ENCODE measurements at regions not wholly inside any gene's neighbourhood (a gene's known extent, or its start where the extent isn't known, plus 50 kb on each side); places are given as distances from the start of the nearest gene placed in this dataset.
"Not testable (repeated sequence)": the region's sequence is repeated elsewhere in the genome, so short reads cannot be mapped to it uniquely, and the experiment has no call there.

GRCh38 chr18:2244641-2245040, 326.7 kb downstream of the METTL4 start:
- TF ChIP-seq, protein P1, sequence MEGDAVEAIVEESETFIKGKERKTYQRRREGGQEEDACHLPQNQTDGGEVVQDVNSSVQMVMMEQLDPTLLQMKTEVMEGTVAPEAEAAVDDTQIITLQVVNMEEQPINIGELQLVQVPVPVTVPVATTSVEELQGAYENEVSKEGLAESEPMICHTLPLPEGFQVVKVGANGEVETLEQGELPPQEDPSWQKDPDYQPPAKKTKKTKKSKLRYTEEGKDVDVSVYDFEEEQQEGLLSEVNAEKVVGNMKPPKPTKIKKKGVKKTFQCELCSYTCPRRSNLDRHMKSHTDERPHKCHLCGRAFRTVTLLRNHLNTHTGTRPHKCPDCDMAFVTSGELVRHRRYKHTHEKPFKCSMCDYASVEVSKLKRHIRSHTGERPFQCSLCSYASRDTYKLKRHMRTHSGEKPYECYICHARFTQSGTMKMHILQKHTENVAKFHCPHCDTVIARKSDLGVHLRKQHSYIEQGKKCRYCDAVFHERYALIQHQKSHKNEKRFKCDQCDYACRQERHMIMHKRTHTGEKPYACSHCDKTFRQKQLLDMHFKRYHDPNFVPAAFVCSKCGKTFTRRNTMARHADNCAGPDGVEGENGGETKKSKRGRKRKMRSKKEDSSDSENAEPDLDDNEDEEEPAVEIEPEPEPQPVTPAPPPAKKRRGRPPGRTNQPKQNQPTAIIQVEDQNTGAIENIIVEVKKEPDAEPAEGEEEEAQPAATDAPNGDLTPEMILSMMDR (IDR thresholded peaks at IDR 0.05; ENCODE audit: low read depth, low read length): no peak
- TF ChIP-seq EZH2phosphoT487 (IDR thresholded peaks at IDR 0.05; ENCODE audit: low read depth): no peak
- H3K36me3 ChIP-seq (replicated peaks; ENCODE audit: low read depth, low read length): no peaks in the 10 kb centered on the region
- H3K27ac ChIP-seq (ENCODE audit: low read length): no peak overlapping the region
- H3K9ac ChIP-seq (ENCODE audit: low read length): no peak overlapping the region
- no peaks in the 10 kb centered on the region for H3K4me1 ChIP-seq (ENCODE audit: low read length)
- H3K79me2 ChIP-seq (ENCODE audit: low read length): no peaks in the 10 kb centered on the region
- H3K9me3 ChIP-seq (ENCODE audit: insufficient read depth, low read length): no peaks in the 10 kb centered on the region
- no peak overlapping the region for H3K4me3 ChIP-seq (ENCODE audit: low read length)
- H3K27me3 ChIP-seq (ENCODE audit: low read depth, low read length): peaks cover 13% of the 10 kb centered on the region
- no peak overlapping the region for H2AFZ ChIP-seq (ENCODE audit: low read depth, low read length)
- H3K4me2 ChIP-seq (ENCODE audit: low read length): no peak overlapping the region
- H4K20me1 ChIP-seq (ENCODE audit: insufficient read depth, low read length): no peaks in the 10 kb centered on the region

DNA sequence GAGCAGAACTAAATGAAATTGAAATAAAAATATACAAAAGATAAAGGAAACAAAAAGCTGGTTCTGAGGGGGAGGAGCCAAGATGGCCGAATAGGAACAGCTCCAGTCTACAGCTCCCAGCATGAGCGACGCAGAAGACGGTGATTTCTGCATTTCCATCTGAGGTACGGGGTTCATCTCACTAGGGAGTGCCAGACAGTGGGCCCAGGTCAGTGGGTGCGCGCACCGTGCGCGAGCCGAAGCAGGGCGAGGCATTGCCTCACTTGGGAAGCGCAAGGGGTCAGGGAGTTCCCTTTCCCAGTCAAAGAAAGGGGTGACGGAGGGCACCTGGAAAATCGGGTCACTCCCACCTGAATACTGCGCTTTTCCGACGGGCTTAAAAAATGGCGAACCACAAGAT, 324.2 kb downstream of the METTL4 start:
- H3K4me3 ChIP-seq (ENCODE audit: low read length); H3K79me2 ChIP-seq (ENCODE audit: low read length); H3K9ac ChIP-seq (ENCODE audit: low read length); H2AFZ ChIP-seq (ENCODE audit: low read depth, low read length); H3K36me3 ChIP-seq (replicated peaks; ENCODE audit: low read depth, low read length); H3K4me1 ChIP-seq (ENCODE audit: low read length); H3K27ac ChIP-seq (ENCODE audit: low read length); H3K4me2 ChIP-seq (ENCODE audit: low read length); H3K27me3 ChIP-seq (ENCODE audit: low read depth, low read length); H3K9me3 ChIP-seq (ENCODE audit: insufficient read depth, low read length); H4K20me1 ChIP-seq (ENCODE audit: insufficient read depth, low read length): not testable (repeated sequence)

GRCh38 chr18:2254977-2255376, 316.3 kb downstream of the METTL4 start:
- Histone ChIP-seq H3K79me2 (ENCODE audit: low read length) (no peaks in the 10 kb centered on the region), H3K4me2 (ENCODE audit: low read length) (no peak overlapping the region), H3K4me1 (ENCODE audit: low read length) (no peaks in the 10 kb centered on the region), H4K20me1 (ENCODE audit: insufficient read depth, low read length) (no peaks in the 10 kb centered on the region), H3K4me3 (ENCODE audit: low read length) (no peak overlapping the region), H3K9ac (ENCODE audit: low read length) (no peak overlapping the region), H3K27me3 (ENCODE audit: low read depth, low read length) (no peaks in the 10 kb centered on the region), H3K9me3 (ENCODE audit: insufficient read depth, low read length) (no peaks in the 10 kb centered on the region), H3K27ac (ENCODE audit: low read length) (no peak overlapping the region), H3K36me3 (replicated peaks; ENCODE audit: low read depth, low read length) (no peaks in the 10 kb centered on the region), H2AFZ (ENCODE audit: low read depth, low read length) (no peak overlapping the region)
- TF ChIP-seq EZH2phosphoT487 (IDR thresholded peaks at IDR 0.05; ENCODE audit: low read depth): no peak
- TF ChIP-seq, protein P1 (IDR thresholded peaks at IDR 0.05; ENCODE audit: low read depth, low read length): no peak

- Histone ChIP-seq H3K4me1 (ENCODE audit: low read length) (no peaks in the 10 kb centered on the region), H3K27ac (ENCODE audit: low read length) (no peak overlapping the region), H3K9ac (ENCODE audit: low read length) (no peak overlapping the region), H3K9me3 (ENCODE audit: insufficient read depth, low read length) (no peaks in the 10 kb centered on the region), H3K36me3 (replicated peaks; ENCODE audit: low read depth, low read length) (no peaks in the 10 kb centered on the region), H2AFZ (ENCODE audit: low read depth, low read length) (no peak overlapping the region), H3K4me2 (ENCODE audit: low read length) (no peak overlapping the region), H3K79me2 (ENCODE audit: low read length) (no peaks in the 10 kb centered on the region), H3K27me3 (ENCODE audit: low read depth, low read length) (no peaks in the 10 kb centered on the region), H3K4me3 (ENCODE audit: low read length) (no peak overlapping the region), H4K20me1 (ENCODE audit: insufficient read depth, low read length) (no peaks in the 10 kb centered on the region)
- no peak for TF ChIP-seq EZH2phosphoT487 (IDR thresholded peaks at IDR 0.05; ENCODE audit: low read depth)
- TF ChIP-seq, protein P1 (IDR thresholded peaks at IDR 0.05; ENCODE audit: low read depth, low read length): no peak
Observed at GRCh38 chr18:2256577-2256976, 314.7 kb downstream of the METTL4 start.

- Histone ChIP-seq H3K4me2 (ENCODE audit: low read length) (no peak overlapping the region), H3K9me3 (ENCODE audit: insufficient read depth, low read length) (no peaks in the 10 kb centered on the region), H3K4me3 (ENCODE audit: low read length) (no peak overlapping the region), H3K79me2 (ENCODE audit: low read length) (no peaks in the 10 kb centered on the region), H4K20me1 (ENCODE audit: insufficient read depth, low read length) (no peaks in the 10 kb centered on the region), H3K27me3 (ENCODE audit: low read depth, low read length) (no peaks in the 10 kb centered on the region), H3K27ac (ENCODE audit: low read length) (no peak overlapping the region), H3K4me1 (ENCODE audit: low read length) (no peaks in the 10 kb centered on the region), H3K9ac (ENCODE audit: low read length) (no peak overlapping the region), H2AFZ (ENCODE audit: low read depth, low read length) (no peak overlapping the region), H3K36me3 (replicated peaks; ENCODE audit: low read depth, low read length) (no peaks in the 10 kb centered on the region)
- no peak for TF ChIP-seq EZH2phosphoT487 (IDR thresholded peaks at IDR 0.05; ENCODE audit: low read depth)
- TF ChIP-seq, protein P1 (IDR thresholded peaks at IDR 0.05; ENCODE audit: low read depth, low read length): no peak
Observed at GRCh38 chr18:2258954-2259353, 312.4 kb downstream of the METTL4 start.

All from OCI-LY3 (cell line).